IMR-90 (cell line): ENCODE measurements at regions not wholly inside any gene's neighbourhood (a gene's known extent, or its start where the extent isn't known, plus 50 kb on each side); places are given as distances from the start of the nearest gene placed in this dataset.

ENCODE experiments used
- ATAC-seq: fragments of 200-7000 bp; cut with Tn5 transposase; 2 replicates; pipeline ENCODE4 v1.9.1; 2020; ENCODE audit warnings: low read depth, mild to moderate bottlenecking, moderate library complexity
- BruUV-seq: library from RNA; stranded (reverse); fragments of 400-500 nt; replicated peaks from 2 replicates; lab custom pipeline; 2021; lab: Mats Ljungman, UMichigan
- CTCF ChIA-PET: fragments of 300-600 bp; formaldehyde crosslinking; extraction: SDS; loops from one replicate; lab custom pipeline; 2021; ENCODE audit warnings: antibody characterized with exemption; lab: Yijun Ruan, JAX
- POLR2A ChIA-PET: fragments of 300-600 bp; sonication (Branson Sonifier 250); formaldehyde crosslinking; loops from one replicate; lab custom pipeline; 2022; ENCODE audit warnings: antibody characterized with exemption; ENCODE audit not compliant: unreplicated experiment; lab: Charles Lee
- DNase-seq: peaks from one replicate; pipeline ENCODE4 v3.0.0; 2013
- H2AFZ ChIP-seq: replicated peaks from 2 replicates; pipeline ENCODE3; 2013; ENCODE audit warnings: low read length, mild to moderate bottlenecking; ENCODE audit not compliant: poor library complexity
- H2AK5ac ChIP-seq: 2 replicates; pipeline ENCODE4 v1.6.1; 2013; ENCODE audit warnings: low read depth, low read length, inconsistent platforms
- H2AK9ac ChIP-seq: replicated peaks from 2 replicates; pipeline ENCODE3; 2013; ENCODE audit warnings: mild to moderate bottlenecking, low read depth, low read length, moderate library complexity; ENCODE audit not compliant: poor library complexity
- H2BK120ac ChIP-seq: 2 replicates; pipeline ENCODE4 v1.6.1; 2013; ENCODE audit warnings: low read depth, low read length, inconsistent platforms
- H2BK15ac ChIP-seq: 3 replicates; pipeline ENCODE4 v1.6.1; 2013; ENCODE audit warnings: low read depth, low read length, inconsistent platforms
- H2BK20ac ChIP-seq: 2 replicates; pipeline ENCODE4 v1.6.1; 2013; ENCODE audit warnings: low read depth, mild to moderate bottlenecking, inconsistent platforms, low read length, moderate library complexity
- H2BK5ac ChIP-seq: 2 replicates; pipeline ENCODE4 v1.6.1; 2013; ENCODE audit warnings: mild to moderate bottlenecking, low read depth, low read length, inconsistent platforms; ENCODE audit not compliant: poor library complexity, severe bottlenecking
- H3K14ac ChIP-seq: replicated peaks from 2 replicates; pipeline ENCODE4 v1.6.1; 2013; ENCODE audit warnings: low read depth, low read length, inconsistent platforms
- H3K18ac ChIP-seq: 2 replicates; pipeline ENCODE4 v1.6.1; 2013; ENCODE audit warnings: low read depth, low read length, control low read depth
- H3K23ac ChIP-seq: 2 replicates; pipeline ENCODE4 v1.6.1; 2013; ENCODE audit warnings: low read depth, low read length, inconsistent platforms
- H3K27ac ChIP-seq: 2 replicates; pipeline ENCODE4 v1.5.1; 2013; ENCODE audit warnings: mild to moderate bottlenecking, control low read depth, low read length; ENCODE audit not compliant: insufficient read depth
- H3K27me3 ChIP-seq: 2 replicates; pipeline ENCODE4 v1.6.1; 2013; ENCODE audit warnings: low read length; ENCODE audit not compliant: control insufficient read depth, insufficient read depth
- H3K36me3 ChIP-seq: 2 replicates; pipeline ENCODE4 v1.6.1; 2013; ENCODE audit warnings: low read length, mixed read lengths; ENCODE audit not compliant: control insufficient read depth, insufficient read depth
- H3K4ac ChIP-seq: 2 replicates; pipeline ENCODE4 v1.6.1; 2013; ENCODE audit warnings: low read depth, low read length, inconsistent platforms
- H3K4me1 ChIP-seq: 2 replicates; pipeline ENCODE4 v1.6.1; 2013; ENCODE audit warnings: low read length, mixed read lengths; ENCODE audit not compliant: control insufficient read depth, insufficient read depth
- H3K4me2 ChIP-seq: 2 replicates; pipeline ENCODE4 v1.6.1; 2013; ENCODE audit warnings: low read depth, mild to moderate bottlenecking, control low read depth, low read length, moderate library complexity
- H3K4me3 ChIP-seq: 2 replicates; pipeline ENCODE4 v1.5.1; 2013; ENCODE audit warnings: low read depth, mild to moderate bottlenecking, control low read depth, low read length, moderate library complexity; ENCODE audit not compliant: insufficient read depth
- H3K56ac ChIP-seq: 2 replicates; pipeline ENCODE4 v1.6.1; 2013; ENCODE audit warnings: low read length, inconsistent platforms; ENCODE audit not compliant: insufficient read depth; ENCODE audit errors: extremely low read depth
- H3K79me1 ChIP-seq, 2 experiments: 2 replicates each; pipeline ENCODE4 v1.6.1; 2013; ENCODE audit warnings: low read length in 2 of 2, inconsistent platforms in 1 of 2, low read depth in 1 of 2
- H3K9ac ChIP-seq: 2 replicates; pipeline ENCODE4 v1.6.1; 2013; ENCODE audit warnings: low read depth, low read length, control low read depth
- H3K9me1 ChIP-seq: 2 replicates; pipeline ENCODE4 v1.6.1; 2013; ENCODE audit warnings: low read length, inconsistent platforms; ENCODE audit not compliant: insufficient read depth
- H3K9me3 ChIP-seq: 2 replicates; pipeline ENCODE4 v1.6.1; 2013; ENCODE audit warnings: low read length; ENCODE audit not compliant: control insufficient read depth, insufficient read depth
- H4K20me1 ChIP-seq: 2 replicates; pipeline ENCODE4 v1.6.1; 2013; ENCODE audit warnings: low read length, inconsistent platforms; ENCODE audit not compliant: insufficient read depth
- H4K5ac ChIP-seq: 2 replicates; pipeline ENCODE4 v1.6.1; 2013; ENCODE audit warnings: mild to moderate bottlenecking, low read depth, low read length, control low read depth
- H4K8ac ChIP-seq, 2 experiments: 2 replicates each; pipeline ENCODE4 v1.6.1; 2013; ENCODE audit warnings: low read depth in 2 of 2, low read length in 2 of 2, control low read depth in 1 of 2, inconsistent platforms in 1 of 2
- H4K91ac ChIP-seq: 2 replicates; pipeline ENCODE4 v1.6.1; 2013; ENCODE audit warnings: low read depth, low read length, inconsistent platforms; ENCODE audit not compliant: insufficient read depth
- CEBPB ChIP-seq: IDR thresholded peaks from 2 replicates; pipeline ENCODE4 v1.6.1; 2012; ENCODE audit warnings: low read depth, low read length, improper control_type of control experiment
- MAFK ChIP-seq: IDR thresholded peaks from 2 replicates; pipeline ENCODE4 v1.6.1; 2012; ENCODE audit warnings: low read depth, low read length, improper control_type of control experiment
- MAZ ChIP-seq: IDR thresholded peaks from 2 replicates; pipeline ENCODE4 v1.6.1; 2012; ENCODE audit warnings: low read depth, mild to moderate bottlenecking, low read length, improper control_type of control experiment, moderate library complexity, borderline replicate concordance
- MXI1 ChIP-seq: IDR thresholded peaks from 2 replicates; pipeline ENCODE4 v1.6.1; 2012; ENCODE audit warnings: low read depth, mild to moderate bottlenecking, low read length, moderate library complexity, borderline replicate concordance
- NFE2L2 ChIP-seq: fragments of 150-350 bp; IDR thresholded peaks from 2 replicates; pipeline ENCODE4 v1.6.1; 2016; ENCODE audit warnings: low read depth, mild to moderate bottlenecking, low read length
- POLR2A ChIP-seq: IDR thresholded peaks from 2 replicates; pipeline ENCODE4 v1.6.1; 2012; ENCODE audit warnings: mild to moderate bottlenecking, low read depth, low read length
- RAD21 ChIP-seq: IDR thresholded peaks from 2 replicates; pipeline ENCODE4 v1.6.1; 2012; ENCODE audit warnings: low read length, improper control_type of control experiment
- RCOR1 ChIP-seq: IDR thresholded peaks from 2 replicates; pipeline ENCODE4 v1.6.1; 2012; ENCODE audit warnings: mild to moderate bottlenecking, low read length, improper control_type of control experiment; ENCODE audit not compliant: insufficient replicate concordance
- RFX5 ChIP-seq: IDR thresholded peaks from 2 replicates; pipeline ENCODE4 v1.8.0; 2012; ENCODE audit warnings: low read depth, mild to moderate bottlenecking, low read length, moderate library complexity
- SMC3 ChIP-seq: fragments of 150-350 bp; IDR thresholded peaks from 2 replicates; pipeline ENCODE4 v1.6.1; 2016; ENCODE audit warnings: low read depth, mild to moderate bottlenecking, antibody characterized with exemption, low read length, moderate library complexity
- USF2 ChIP-seq: fragments of 150-350 bp; IDR thresholded peaks from 2 replicates; pipeline ENCODE4 v1.6.1; 2017; ENCODE audit warnings: mild to moderate bottlenecking, antibody characterized with exemption, low read length, low read depth
- WGBS, 2 experiments: methylation state at CpG; one replicate each; pipeline versions ENCODE4 v1.1.5 to v1.1.7; 2013; ENCODE audit warnings: missing lambda C conversion rate in 2 of 2; ENCODE audit not compliant: insufficient read length in 1 of 2; ENCODE audit errors: extremely low coverage in 2 of 2; 5-methylcytosine and 5-hydroxymethylcytosine counted together
- dilution Hi-C: fragments of 300-500 bp; cut with HindIII; formaldehyde crosslinking; loops from one replicate; pipeline ENCODE4 v1.14.3; 2018; ENCODE audit warnings: low sequenced_read_pairs; ENCODE audit not compliant: unreplicated experiment
- in situ Hi-C: fragments of 300-500 bp; cut with MboI; formaldehyde crosslinking; loops from 3 replicates; pipeline ENCODE4 v1.14.3; 2019; ENCODE audit warnings: low sequenced_read_pairs, inconsistent platforms, mixed read lengths
- intact Hi-C: fragments of 100-400 bp; cut with micrococcal nuclease; formaldehyde crosslinking; loops from 2 replicates; pipeline ENCODE4 v1.10.0; 2022
- TF ChIP-seq, protein P1 (sequence below): conservative IDR thresholded peaks from 2 replicates; pipeline ENCODE4 v1.5.1; 2012; ENCODE audit warnings: mild to moderate bottlenecking, low read depth, low read length, improper control_type of control experiment

GRCh38 chr7:13724977-13725566 is 264.4 kb downstream of the ETV1 start (continued):
- TF ChIP-seq RCOR1 (no peak), NFE2L2 (no peak), POLR2A (no peak), RAD21 (no peak), MXI1 (no peak)

- H3K4me1 ChIP-seq = no peaks in the 10 kb centered on the region
- H4K91ac ChIP-seq = no peak overlapping the region
- BruUV-seq = no TSS peak
- H3K18ac ChIP-seq = no peak overlapping the region
- no peak overlapping the region for H2AK9ac ChIP-seq
- no peak overlapping the region for H3K27ac ChIP-seq
- no peak overlapping the region for H3K4me2 ChIP-seq
- ChIA-PET CTCF (no interaction called here), POLR2A (no interaction called here)
- H2BK15ac ChIP-seq = no peak overlapping the region
- ATAC-seq (no peak), DNase-seq (no peak)
- H3K79me1 ChIP-seq = no peaks in the 10 kb centered on the region
- H3K9me3 ChIP-seq = 0 out of 2 replicates have a peak, but pooled peaks cover 1% of the 10 kb centered on the region
- no peak overlapping the region for H3K4me3 ChIP-seq
- H4K8ac ChIP-seq = no peak overlapping the region
- H3K9ac ChIP-seq = no peak overlapping the region
- TF ChIP-seq MAFK (no peak), RFX5 (no peak), USF2 (no peak), RCOR1 (no peak), MAZ (no peak), RAD21 (0 out of 2 replicates have a peak, but pooled peaks have one; percentile 6), SMC3 (no peak), CEBPB (no peak), MXI1 (no peak)
- TF ChIP-seq, protein P1, sequence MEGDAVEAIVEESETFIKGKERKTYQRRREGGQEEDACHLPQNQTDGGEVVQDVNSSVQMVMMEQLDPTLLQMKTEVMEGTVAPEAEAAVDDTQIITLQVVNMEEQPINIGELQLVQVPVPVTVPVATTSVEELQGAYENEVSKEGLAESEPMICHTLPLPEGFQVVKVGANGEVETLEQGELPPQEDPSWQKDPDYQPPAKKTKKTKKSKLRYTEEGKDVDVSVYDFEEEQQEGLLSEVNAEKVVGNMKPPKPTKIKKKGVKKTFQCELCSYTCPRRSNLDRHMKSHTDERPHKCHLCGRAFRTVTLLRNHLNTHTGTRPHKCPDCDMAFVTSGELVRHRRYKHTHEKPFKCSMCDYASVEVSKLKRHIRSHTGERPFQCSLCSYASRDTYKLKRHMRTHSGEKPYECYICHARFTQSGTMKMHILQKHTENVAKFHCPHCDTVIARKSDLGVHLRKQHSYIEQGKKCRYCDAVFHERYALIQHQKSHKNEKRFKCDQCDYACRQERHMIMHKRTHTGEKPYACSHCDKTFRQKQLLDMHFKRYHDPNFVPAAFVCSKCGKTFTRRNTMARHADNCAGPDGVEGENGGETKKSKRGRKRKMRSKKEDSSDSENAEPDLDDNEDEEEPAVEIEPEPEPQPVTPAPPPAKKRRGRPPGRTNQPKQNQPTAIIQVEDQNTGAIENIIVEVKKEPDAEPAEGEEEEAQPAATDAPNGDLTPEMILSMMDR = 0 out of 2 replicates have a peak, but pooled peaks have one; percentile 5
- no peak overlapping the region for H3K4ac ChIP-seq
- intact Hi-C loops (loop anchor here (5.0 kb wide), 2 partner anchors 198 to 443 kb away; no protein-coding TSS in a partner anchor), dilution Hi-C loops (no loop called here), in situ Hi-C loops (loop anchor here (25.0 kb wide), 1 partner anchor 438 kb away; no protein-coding TSS in a partner anchor)
- H3K56ac ChIP-seq = no peak overlapping the region
- no peak overlapping the region for H2BK20ac ChIP-seq
- H3K23ac ChIP-seq = no peak overlapping the region
- no peaks in the 10 kb centered on the region for H4K20me1 ChIP-seq
- H2BK120ac ChIP-seq = no peak overlapping the region
- H3K14ac ChIP-seq = no peak overlapping the region
- WGBS, 2 experiments = no CpG with 5 or more reads among the region's 2 CpGs
- H2BK5ac ChIP-seq = no peak overlapping the region
- no peak overlapping the region for H2AK5ac ChIP-seq
- no peaks in the 10 kb centered on the region for H3K9me1 ChIP-seq
- H4K5ac ChIP-seq = no peak overlapping the region
- no peak overlapping the region for H2AFZ ChIP-seq
- no peaks in the 10 kb centered on the region for H3K27me3 ChIP-seq
- no peaks in the 10 kb centered on the region for H3K36me3 ChIP-seq
Measured at GRCh38 chr7:13725591-13725990, 263.9 kb downstream of the ETV1 start.
